HepG2 (cell line): ENCODE measurements at regions not wholly inside any gene's neighbourhood (a gene's known extent, or its start where the extent isn't known, plus 50 kb on each side); places are given as distances from the start of the nearest gene placed in this dataset.

Experiments
- HMG20A ChIP-seq: IDR thresholded peaks from 2 replicates; pipeline ENCODE4 v1.6.1; 2016; ENCODE audit warnings: borderline replicate concordance
- POGZ ChIP-seq: sonication (generic); formaldehyde crosslinking; IDR thresholded peaks from 2 replicates; pipeline ENCODE4 v1.4.0; 2020; ENCODE audit warnings: mild to moderate bottlenecking, missing genetic modification reagents
- RBM39 ChIP-seq: fragments of 200-400 bp; formaldehyde crosslinking; IDR thresholded peaks from one replicate; pipeline ENCODE4 v1.6.1; 2018; ENCODE audit warnings: antibody characterized with exemption, mild to moderate bottlenecking, low read depth, low read length; ENCODE audit not compliant: poor library complexity, severe bottlenecking
- SOX13 ChIP-seq, 3 experiments: fragments of 450-650 bp in 1 of 3; sonication (generic) in 1 of 3; formaldehyde crosslinking in 1 of 3; IDR thresholded peaks in 2 of 3; conservative IDR thresholded peaks in 1 of 3; 2 replicates each; pipeline versions ENCODE4 v1.5.0 to v1.6.1; 2016 to 2020; ENCODE audit warnings: antibody characterized with exemption in 1 of 3, mild to moderate bottlenecking in 1 of 3, missing compliant biosample characterization in 1 of 3, missing genetic modification reagents in 1 of 3, moderate library complexity in 1 of 3
- SOX6 ChIP-seq, 2 experiments: fragments of 450-650 bp in 1 of 2; sonication (generic) in 1 of 2; formaldehyde crosslinking in 1 of 2; IDR thresholded peaks; 2 replicates each; pipeline versions ENCODE4 v1.4.0 to v1.6.1; 2017 to 2020; ENCODE audit warnings: antibody characterized with exemption in 1 of 2, mild to moderate bottlenecking in 1 of 2, missing genetic modification reagents in 1 of 2
- THAP9 ChIP-seq: sonication (generic); formaldehyde crosslinking; IDR thresholded peaks from 2 replicates; pipeline ENCODE4; 2020; ENCODE audit warnings: missing genetic modification reagents, mild to moderate bottlenecking, borderline replicate concordance
- TRAFD1 ChIP-seq: sonication (generic); formaldehyde crosslinking; IDR thresholded peaks from 2 replicates; pipeline ENCODE4 v1.5.1; 2020; ENCODE audit warnings: missing genetic modification reagents, mild to moderate bottlenecking, borderline replicate concordance
- ZNF280D ChIP-seq: sonication (generic); formaldehyde crosslinking; IDR thresholded peaks from 2 replicates; pipeline ENCODE4 v1.5.1; 2020; ENCODE audit warnings: mild to moderate bottlenecking, missing genetic modification reagents
- ZNF644 ChIP-seq: IDR thresholded peaks from 2 replicates; pipeline ENCODE4 v1.6.1; 2016; ENCODE audit warnings: low read depth
- TF ChIP-seq, protein P1 (sequence below): sonication (generic); formaldehyde crosslinking; IDR thresholded peaks from 2 replicates; pipeline ENCODE4 v1.5.0; 2020; ENCODE audit warnings: missing genetic modification reagents
- TF ChIP-seq, protein P2 (sequence below): sonication (generic); formaldehyde crosslinking; IDR thresholded peaks from 2 replicates; pipeline ENCODE4 v1.4.0; 2020; ENCODE audit warnings: missing genetic modification reagents
- TF ChIP-seq, protein P3 (sequence below): sonication (generic); formaldehyde crosslinking; conservative IDR thresholded peaks from 2 replicates; pipeline ENCODE4 v1.4.0; 2020; ENCODE audit warnings: mild to moderate bottlenecking, missing genetic modification reagents, moderate library complexity

- TF ChIP-seq, protein P1, sequence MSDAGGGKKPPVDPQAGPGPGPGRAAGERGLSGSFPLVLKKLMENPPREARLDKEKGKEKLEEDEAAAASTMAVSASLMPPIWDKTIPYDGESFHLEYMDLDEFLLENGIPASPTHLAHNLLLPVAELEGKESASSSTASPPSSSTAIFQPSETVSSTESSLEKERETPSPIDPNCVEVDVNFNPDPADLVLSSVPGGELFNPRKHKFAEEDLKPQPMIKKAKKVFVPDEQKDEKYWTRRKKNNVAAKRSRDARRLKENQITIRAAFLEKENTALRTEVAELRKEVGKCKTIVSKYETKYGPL (CRISPR knock-in tag), result no peak
- TF ChIP-seq TRAFD1 (CRISPR knock-in tag), result no peak
- TF ChIP-seq POGZ (CRISPR knock-in tag), result peak; percentile 68; the same call in 1 of the 2 replicates
- TF ChIP-seq, protein P2, sequence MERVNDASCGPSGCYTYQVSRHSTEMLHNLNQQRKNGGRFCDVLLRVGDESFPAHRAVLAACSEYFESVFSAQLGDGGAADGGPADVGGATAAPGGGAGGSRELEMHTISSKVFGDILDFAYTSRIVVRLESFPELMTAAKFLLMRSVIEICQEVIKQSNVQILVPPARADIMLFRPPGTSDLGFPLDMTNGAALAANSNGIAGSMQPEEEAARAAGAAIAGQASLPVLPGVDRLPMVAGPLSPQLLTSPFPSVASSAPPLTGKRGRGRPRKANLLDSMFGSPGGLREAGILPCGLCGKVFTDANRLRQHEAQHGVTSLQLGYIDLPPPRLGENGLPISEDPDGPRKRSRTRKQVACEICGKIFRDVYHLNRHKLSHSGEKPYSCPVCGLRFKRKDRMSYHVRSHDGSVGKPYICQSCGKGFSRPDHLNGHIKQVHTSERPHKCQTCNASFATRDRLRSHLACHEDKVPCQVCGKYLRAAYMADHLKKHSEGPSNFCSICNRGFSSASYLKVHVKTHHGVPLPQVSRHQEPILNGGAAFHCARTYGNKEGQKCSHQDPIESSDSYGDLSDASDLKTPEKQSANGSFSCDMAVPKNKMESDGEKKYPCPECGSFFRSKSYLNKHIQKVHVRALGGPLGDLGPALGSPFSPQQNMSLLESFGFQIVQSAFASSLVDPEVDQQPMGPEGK (CRISPR knock-in tag), result no peak
- TF ChIP-seq SOX6 (IDR thresholded peaks at IDR 0.05), result no peak
- TF ChIP-seq SOX6 (CRISPR knock-in tag; IDR thresholded peaks at IDR 0.05), result peak; percentile 72
- no peak for TF ChIP-seq RBM39
- TF ChIP-seq, protein P3, sequence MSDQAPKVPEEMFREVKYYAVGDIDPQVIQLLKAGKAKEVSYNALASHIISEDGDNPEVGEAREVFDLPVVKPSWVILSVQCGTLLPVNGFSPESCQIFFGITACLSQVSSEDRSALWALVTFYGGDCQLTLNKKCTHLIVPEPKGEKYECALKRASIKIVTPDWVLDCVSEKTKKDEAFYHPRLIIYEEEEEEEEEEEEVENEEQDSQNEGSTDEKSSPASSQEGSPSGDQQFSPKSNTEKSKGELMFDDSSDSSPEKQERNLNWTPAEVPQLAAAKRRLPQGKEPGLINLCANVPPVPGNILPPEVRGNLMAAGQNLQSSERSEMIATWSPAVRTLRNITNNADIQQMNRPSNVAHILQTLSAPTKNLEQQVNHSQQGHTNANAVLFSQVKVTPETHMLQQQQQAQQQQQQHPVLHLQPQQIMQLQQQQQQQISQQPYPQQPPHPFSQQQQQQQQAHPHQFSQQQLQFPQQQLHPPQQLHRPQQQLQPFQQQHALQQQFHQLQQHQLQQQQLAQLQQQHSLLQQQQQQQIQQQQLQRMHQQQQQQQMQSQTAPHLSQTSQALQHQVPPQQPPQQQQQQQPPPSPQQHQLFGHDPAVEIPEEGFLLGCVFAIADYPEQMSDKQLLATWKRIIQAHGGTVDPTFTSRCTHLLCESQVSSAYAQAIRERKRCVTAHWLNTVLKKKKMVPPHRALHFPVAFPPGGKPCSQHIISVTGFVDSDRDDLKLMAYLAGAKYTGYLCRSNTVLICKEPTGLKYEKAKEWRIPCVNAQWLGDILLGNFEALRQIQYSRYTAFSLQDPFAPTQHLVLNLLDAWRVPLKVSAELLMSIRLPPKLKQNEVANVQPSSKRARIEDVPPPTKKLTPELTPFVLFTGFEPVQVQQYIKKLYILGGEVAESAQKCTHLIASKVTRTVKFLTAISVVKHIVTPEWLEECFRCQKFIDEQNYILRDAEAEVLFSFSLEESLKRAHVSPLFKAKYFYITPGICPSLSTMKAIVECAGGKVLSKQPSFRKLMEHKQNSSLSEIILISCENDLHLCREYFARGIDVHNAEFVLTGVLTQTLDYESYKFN, result peak; percentile 74
- TF ChIP-seq ZNF280D (CRISPR knock-in tag), result no peak
- TF ChIP-seq THAP9 (CRISPR knock-in tag), result no peak
- peak; percentile 85 for TF ChIP-seq HMG20A (CRISPR knock-in tag)
- TF ChIP-seq ZNF644, result peak; percentile 61; the same call in 1 of the 2 replicates
- TF ChIP-seq SOX13 (IDR thresholded peaks at IDR 0.05), result no peak
- TF ChIP-seq SOX13 (CRISPR knock-in tag; conservative IDR thresholded peaks at IDR 0.05 in 1 of 2, IDR thresholded peaks at IDR 0.05 in 1 of 2), result peak in 1 of 2 experiments; percentile 69; a peak in 2 of 4 replicates
Measured at GRCh38 chr7:115110523-115110922, 188.6 kb downstream of the MDFIC start (continued).
